T-helper 2 cell treated with Interferon-gamma antibody and Interleukin-4, amounts not matched to agents 100 ng/mL and 5 ng/mL, for 36 hours (primary cell): ENCODE measurements at regions not wholly inside any gene's neighbourhood (a gene's known extent, or its start where the extent isn't known, plus 50 kb on each side); places are given as distances from the start of the nearest gene placed in this dataset.

Experiments
- intact Hi-C: fragments of 100-400 bp; cut with micrococcal nuclease; formaldehyde crosslinking; loops from one replicate; pipeline ENCODE4 v1.15.1; 2023

- intact Hi-C loops = no loop called here
These were observed 136.1 kb downstream of the ANKRD60 start for GRCh38 chr20:58092353-58092752.

- intact Hi-C loops = no loop called here
These were observed 136.6 kb downstream of the ANKRD60 start for GRCh38 chr20:58091810-58092209.

GRCh38 chr20:58090161-58090560 is 138.3 kb downstream of the ANKRD60 start:
- intact Hi-C loops = no loop called here

- intact Hi-C loops = loop anchor here (5.0 kb wide), 1 partner anchor 491 kb away; no protein-coding TSS in a partner anchor
These were observed 139.8 kb downstream of the ANKRD60 start for GRCh38 chr20:58088625-58089024.

GRCh38 chr20:58088105-58088504 is 140.3 kb downstream of the ANKRD60 start:
- intact Hi-C loops = loop anchor here (5.0 kb wide), 1 partner anchor 491 kb away; no protein-coding TSS in a partner anchor

- intact Hi-C loops = loop anchor here (5.0 kb wide), 1 partner anchor 490 kb away; no protein-coding TSS in a partner anchor
These were observed 140.9 kb downstream of the ANKRD60 start for GRCh38 chr20:58087562-58087858.

GRCh38 chr20:58086763-58087561 is 141.5 kb downstream of the ANKRD60 start:
- intact Hi-C loops = loop anchor here (5.0 kb wide), 1 partner anchor 490 kb away; no protein-coding TSS in a partner anchor

- intact Hi-C loops = loop anchor here (5.0 kb wide), 1 partner anchor 488 kb away; no protein-coding TSS in a partner anchor
These were observed 143.5 kb downstream of the ANKRD60 start for GRCh38 chr20:58084966-58085365.

- intact Hi-C loops = no loop called here
These were observed 143.9 kb downstream of the ANKRD60 start for GRCh38 chr20:58084566-58084965.

GRCh38 chr20:58081846-58082245 is 146.6 kb downstream of the ANKRD60 start:
- intact Hi-C loops = no loop called here

GRCh38 chr20:58078741-58079522 is 149.5 kb downstream of the ANKRD60 start:
- intact Hi-C loops = no loop called here

GRCh38 chr20:58077282-58077681 is 151.2 kb downstream of the ANKRD60 start:
- intact Hi-C loops = no loop called here

GRCh38 chr20:58076405-58076804 is 152.0 kb downstream of the ANKRD60 start:
- intact Hi-C loops = no loop called here

GRCh38 chr20:58075586-58076345 is 152.7 kb downstream of the ANKRD60 start:
- intact Hi-C loops = no loop called here

- intact Hi-C loops = no loop called here
These were observed 154.3 kb downstream of the ANKRD60 start for GRCh38 chr20:58073945-58074856.

- intact Hi-C loops = no loop called here
These were observed 155.5 kb downstream of the ANKRD60 start for GRCh38 chr20:58072695-58073671.

GRCh38 chr20:58071991-58072390 is 156.5 kb downstream of the ANKRD60 start:
- intact Hi-C loops = no loop called here

- intact Hi-C loops = no loop called here
These were observed 157.2 kb downstream of the ANKRD60 start for GRCh38 chr20:58071298-58071697.

- intact Hi-C loops = no loop called here
These were observed 157.7 kb downstream of the ANKRD60 start for GRCh38 chr20:58070664-58071196.
